Spleen (tissue), 7 donors: ENCODE measurements at regions not wholly inside any gene's neighbourhood (a gene's known extent, or its start where the extent isn't known, plus 50 kb on each side); places are given as distances from the start of the nearest gene placed in this dataset.

ENCODE experiments used
- POLR2A ChIP-seq, 3 donors: fragments of 450-650 bp; IDR thresholded peaks; one replicate each; pipeline ENCODE4 v1.5.1; 2017; ENCODE audit warnings: antibody characterized with exemption in 3 of 3, mild to moderate bottlenecking in 1 of 3
- POLR2AphosphoS5 ChIP-seq, 3 donors: sonication (generic); formaldehyde crosslinking; IDR thresholded peaks; one replicate each; pipeline ENCODE4 v1.5.1; 2017; ENCODE audit warnings: antibody characterized with exemption in 3 of 3
- TF ChIP-seq, protein P1 (sequence below), 11 experiments: fragments of 200-600 bp in 7 of 11; fragments of 450-650 bp in 4 of 11; sonication (generic) in 4 of 11; IDR thresholded peaks in 8 of 11; conservative IDR thresholded peaks in 3 of 11; 1 replicate in 7 of 11; 2 replicates in 4 of 11; pipeline versions ENCODE4 v1.4.0 to v1.8.0; 2016 to 2021; ENCODE audit warnings: antibody characterized with exemption in 11 of 11, inconsistent platforms in 4 of 11, mild to moderate bottlenecking in 1 of 11
- donor health status: DM: no; HTN: no; CAD: no; lungs with moderate emphysema.
- donor health status: DM: no; HTN: no; CAD: no.
- donor health status: DM: no; HTN: no; CAD: no.

DNA sequence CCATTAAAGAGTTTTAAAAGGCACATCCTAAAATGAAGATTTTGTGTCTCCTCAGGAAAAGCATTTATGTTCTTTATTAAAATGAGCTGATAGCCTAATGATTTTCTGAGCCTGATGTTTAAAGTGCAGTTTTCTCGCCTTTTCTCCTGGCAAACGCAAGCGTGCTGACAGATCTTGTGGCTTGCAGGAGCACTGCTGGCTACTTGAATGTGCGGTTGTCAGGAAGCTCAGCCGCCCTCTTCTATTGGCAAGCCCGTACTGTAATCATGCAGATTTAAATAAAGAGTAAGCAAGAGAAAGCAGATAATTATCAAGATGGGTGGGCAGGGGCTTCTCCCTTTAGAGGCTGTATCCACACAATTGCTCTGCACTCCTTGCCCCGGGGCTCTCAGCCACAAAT is 139.5 kb upstream of the SPHKAP start:
- TF ChIP-seq, protein P1, sequence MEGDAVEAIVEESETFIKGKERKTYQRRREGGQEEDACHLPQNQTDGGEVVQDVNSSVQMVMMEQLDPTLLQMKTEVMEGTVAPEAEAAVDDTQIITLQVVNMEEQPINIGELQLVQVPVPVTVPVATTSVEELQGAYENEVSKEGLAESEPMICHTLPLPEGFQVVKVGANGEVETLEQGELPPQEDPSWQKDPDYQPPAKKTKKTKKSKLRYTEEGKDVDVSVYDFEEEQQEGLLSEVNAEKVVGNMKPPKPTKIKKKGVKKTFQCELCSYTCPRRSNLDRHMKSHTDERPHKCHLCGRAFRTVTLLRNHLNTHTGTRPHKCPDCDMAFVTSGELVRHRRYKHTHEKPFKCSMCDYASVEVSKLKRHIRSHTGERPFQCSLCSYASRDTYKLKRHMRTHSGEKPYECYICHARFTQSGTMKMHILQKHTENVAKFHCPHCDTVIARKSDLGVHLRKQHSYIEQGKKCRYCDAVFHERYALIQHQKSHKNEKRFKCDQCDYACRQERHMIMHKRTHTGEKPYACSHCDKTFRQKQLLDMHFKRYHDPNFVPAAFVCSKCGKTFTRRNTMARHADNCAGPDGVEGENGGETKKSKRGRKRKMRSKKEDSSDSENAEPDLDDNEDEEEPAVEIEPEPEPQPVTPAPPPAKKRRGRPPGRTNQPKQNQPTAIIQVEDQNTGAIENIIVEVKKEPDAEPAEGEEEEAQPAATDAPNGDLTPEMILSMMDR (IDR thresholded peaks at IDR 0.05 in 8 of 11, conservative IDR thresholded peaks at IDR 0.05 in 3 of 11) = no peak
- TF ChIP-seq POLR2A (IDR thresholded peaks at IDR 0.05) = no peak
- no peak for TF ChIP-seq POLR2AphosphoS5 (IDR thresholded peaks at IDR 0.05)
